ENCODE measurements at regions not wholly inside any gene's neighbourhood (a gene's known extent, or its start where the extent isn't known, plus 50 kb on each side); places are given as distances from the start of the nearest gene placed in this dataset.

GRCh38 chr13:105952973-105953290, 582.5 kb downstream of the EFNB2 start:
- TF ChIP-seq CTCF (conservative IDR thresholded peaks at IDR 0.05 in 1 of 2, IDR thresholded peaks at IDR 0.05 in 1 of 2; ENCODE audit: extremely low read depth in 1 of 2, insufficient read depth in 1 of 2, low read depth in 1 of 2, low read length in 2 of 2), result no peak
- TF ChIP-seq EZH2 (IDR thresholded peaks at IDR 0.05; ENCODE audit: borderline replicate concordance, low read length), result no peak

Data from mammary epithelial cell (primary cell).